ENCODE measurements at regions not wholly inside any gene's neighbourhood (a gene's known extent, or its start where the extent isn't known, plus 50 kb on each side); places are given as distances from the start of the nearest gene placed in this dataset.

GRCh38 chr21:34004013-34004938 lies 69.1 kb upstream of the MRPS6 start:
- Histone ChIP-seq H2AFZ (ENCODE audit: low read depth, low read length) (no peak overlapping the region), H3K9me2 (ENCODE audit: insufficient read depth, low read length) (no peaks in the 10 kb centered on the region), H3K4me2 (ENCODE audit: low read length) (no peak overlapping the region)

More at GRCh38 chr21:34004013-34004938, 69.1 kb upstream of the MRPS6 start:
- Histone ChIP-seq H3K79me2 (replicated peaks; ENCODE audit: insufficient read depth, low read length) (no peaks in the 10 kb centered on the region), H3K27me3 (ENCODE audit: insufficient read depth, low read depth, low read length) (no peaks in the 10 kb centered on the region), H3K4me3 (ENCODE audit: low read length) (no peak overlapping the region), H3F3A (ENCODE audit: insufficient read depth, low read length, poor library complexity, severe bottlenecking) (no peaks in the 10 kb centered on the region), H4K20me1 (ENCODE audit: insufficient read depth) (no peaks in the 10 kb centered on the region), H3K36me3 (ENCODE audit: insufficient read depth, low read length) (no peaks in the 10 kb centered on the region), H3K9ac (ENCODE audit: low read length) (no peak overlapping the region), H3K27ac (ENCODE audit: low read length) (no peak overlapping the region), H3K9me3 (ENCODE audit: low read length) (no peaks in the 10 kb centered on the region)
- no peak for TF ChIP-seq RAD21 (conservative IDR thresholded peaks at IDR 0.05)
- no peak for TF ChIP-seq SMC3 (conservative IDR thresholded peaks at IDR 0.05; ENCODE audit: poor library complexity)
- no peak for TF ChIP-seq MXI1 (conservative IDR thresholded peaks at IDR 0.05; ENCODE audit: poor library complexity, severe bottlenecking)
- no peak for TF ChIP-seq POLR2AphosphoS5 (IDR thresholded peaks at IDR 0.05)
- TF ChIP-seq REST (IDR thresholded peaks at IDR 0.05; ENCODE audit: borderline replicate concordance), result no peak
- TF ChIP-seq TAF1 (IDR thresholded peaks at IDR 0.05; ENCODE audit: low read depth), result no peak
- no peak for TF ChIP-seq CTCF (IDR thresholded peaks at IDR 0.05; ENCODE audit: poor library complexity, severe bottlenecking)
- no peak for TF ChIP-seq EP300 (conservative IDR thresholded peaks at IDR 0.05; ENCODE audit: poor library complexity, severe bottlenecking)
- TF ChIP-seq EZH2 (IDR thresholded peaks at IDR 0.05; ENCODE audit: borderline replicate concordance, insufficient read depth, low read length, poor library complexity, severe bottlenecking), result no peak
